Activated naive CD4-positive, alpha-beta T cell treated with anti-CD3 and anti-CD28 coated beads for 36 hours (primary cell): ENCODE measurements at regions not wholly inside any gene's neighbourhood (a gene's known extent, or its start where the extent isn't known, plus 50 kb on each side); places are given as distances from the start of the nearest gene placed in this dataset.
"Not testable (repeated sequence)": the region's sequence is repeated elsewhere in the genome, so short reads cannot be mapped to it uniquely, and the experiment has no call there.

Experiments used
- CTCF ChIA-PET: fragments of 350-600 bp; sonication (Branson Sonifier 250); formaldehyde crosslinking; loops from one replicate; lab custom pipeline; 2021; ENCODE audit warnings: antibody characterized with exemption; lab: Charles Lee
- DNase-seq: peaks from one replicate; pipeline ENCODE4 v3.0.0-alpha.2; 2020
- H3K27ac Mint-ChIP-seq: one replicate; pipeline ENCODE4 v1.8.0; 2021; ENCODE audit warnings: mild to moderate bottlenecking, mixed read lengths
- H3K27me3 Mint-ChIP-seq: one replicate; pipeline ENCODE4 v1.8.0; 2021; ENCODE audit warnings: low read depth, mixed read lengths
- H3K36me3 Mint-ChIP-seq: one replicate; pipeline ENCODE4 v1.8.0; 2021; ENCODE audit warnings: low read depth, mixed read lengths
- H3K4me1 Mint-ChIP-seq: one replicate; pipeline ENCODE4 v1.8.0; 2021; ENCODE audit warnings: low read depth, mixed read lengths
- H3K4me3 Mint-ChIP-seq: one replicate; pipeline ENCODE4 v1.8.0; 2021; ENCODE audit warnings: mild to moderate bottlenecking, moderate library complexity, mixed read lengths
- H3K9me3 Mint-ChIP-seq: one replicate; pipeline ENCODE4 v1.8.0; 2021; ENCODE audit warnings: mixed read lengths
- intact Hi-C: fragments of 100-400 bp; cut with micrococcal nuclease; formaldehyde crosslinking; loops from one replicate; pipeline ENCODE4 v1.15.1; 2023

- no peak for DNase-seq
- Mint-ChIP-seq H3K4me3 (no peak overlapping the region), H3K4me1 (no peaks in the 10 kb centered on the region), H3K9me3 (peaks cover 28% of the 10 kb centered on the region), H3K27ac (no peak overlapping the region), H3K36me3 (peaks cover 13% of the 10 kb centered on the region), H3K27me3 (no peaks in the 10 kb centered on the region)
- CTCF ChIA-PET = no interaction called here
- intact Hi-C loops = loop anchor here (10.0 kb wide), 1 partner anchor 402 kb away; no protein-coding TSS in a partner anchor
Observed at GRCh38 chr5:40346901-40347300, 332.8 kb upstream of the PTGER4 start.

GRCh38 chr5:40338434-40338833, 341.3 kb upstream of the PTGER4 start:
- DNase-seq, H3K27ac Mint-ChIP-seq, H3K27me3 Mint-ChIP-seq, intact Hi-C loops, H3K4me3 Mint-ChIP-seq, H3K36me3 Mint-ChIP-seq: not testable (repeated sequence)
- Mint-ChIP-seq H3K4me1 (peaks cover 15% of the 10 kb centered on the region), H3K9me3 (peaks cover 15% of the 10 kb centered on the region)
- CTCF ChIA-PET = interaction anchor here (1.2 kb wide), 1 partner anchor 38 kb away, joined by 3 read pairs; no protein-coding TSS in a partner anchor

- H3K4me1 Mint-ChIP-seq = peaks cover 16% of the 10 kb centered on the region
- H3K27ac Mint-ChIP-seq = no peak overlapping the region
- H3K27me3 Mint-ChIP-seq = peaks cover 3% of the 10 kb centered on the region
- CTCF ChIA-PET = interaction anchor here (0.7 to 1.1 kb wide), 7 partner anchors 9 to 130 kb away, joined by 3 to 4 read pairs (median 3); no protein-coding TSS in a partner anchor
- intact Hi-C loops = no loop called here
- peaks cover 4% of the 10 kb centered on the region for H3K9me3 Mint-ChIP-seq
- H3K4me3 Mint-ChIP-seq = no peak overlapping the region
- no peaks in the 10 kb centered on the region for H3K36me3 Mint-ChIP-seq
- no peak for DNase-seq
Observed at GRCh38 chr5:40334242-40334635, 345.5 kb upstream of the PTGER4 start.

- intact Hi-C loops = loop anchor here (1.0 to 2.0 kb wide), 11 partner anchors 51 to 355 kb away; no protein-coding TSS in a partner anchor
- Mint-ChIP-seq H3K4me1 (peaks cover 15% of the 10 kb centered on the region), H3K27me3 (peaks cover 3% of the 10 kb centered on the region), H3K4me3 (no peak overlapping the region), H3K27ac (peak overlapping the region; percentile 41), H3K36me3 (no peaks in the 10 kb centered on the region), H3K9me3 (peaks cover 4% of the 10 kb centered on the region)
- DNase-seq = peak; percentile 63
- CTCF ChIA-PET = interaction anchor here (0.7 to 1.1 kb wide), 7 partner anchors 8 to 129 kb away, joined by 3 to 4 read pairs (median 3); no protein-coding TSS in a partner anchor
Observed at GRCh38 chr5:40333459-40334241, 346.1 kb upstream of the PTGER4 start.

DNA sequence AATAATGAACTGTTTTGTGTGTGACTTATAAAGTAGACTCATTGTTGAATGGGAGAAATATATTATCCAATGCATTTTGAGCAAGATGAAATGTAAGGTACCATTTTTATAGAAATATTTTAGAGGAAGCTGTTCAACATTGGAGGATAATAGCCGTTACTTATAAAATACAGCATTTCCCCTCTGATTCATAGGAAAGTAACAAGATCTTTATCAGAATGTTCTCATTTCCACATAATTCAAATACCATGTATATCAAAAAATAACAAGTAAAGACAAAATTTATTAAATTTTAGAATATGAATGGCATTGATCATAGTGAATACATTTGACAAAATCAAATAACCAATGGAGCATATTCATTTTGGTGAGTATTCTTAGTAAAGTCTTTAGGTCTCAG, 346.7 kb upstream of the PTGER4 start:
- no peak for DNase-seq
- intact Hi-C loops = loop anchor here (1.0 to 2.0 kb wide), 11 partner anchors 51 to 356 kb away; no protein-coding TSS in a partner anchor
- CTCF ChIA-PET = no interaction called here

GRCh38 chr5:40331616-40332015, 348.1 kb upstream of the PTGER4 start:
- Mint-ChIP-seq H3K4me3 (no peak overlapping the region), H3K27me3 (no peaks in the 10 kb centered on the region), H3K27ac (no peak overlapping the region), H3K36me3 (no peaks in the 10 kb centered on the region), H3K9me3 (no peaks in the 10 kb centered on the region), H3K4me1 (peaks cover 11% of the 10 kb centered on the region)
- CTCF ChIA-PET = no interaction called here
- no peak for DNase-seq
- intact Hi-C loops = loop anchor here (2.0 kb wide), 1 partner anchor 357 kb away; no protein-coding TSS in a partner anchor

More for the DNA sequence above, 346.7 kb upstream of the PTGER4 start:
- Mint-ChIP-seq H3K27me3 (no peaks in the 10 kb centered on the region), H3K36me3 (no peaks in the 10 kb centered on the region), H3K4me3 (no peak overlapping the region), H3K9me3 (peaks cover 4% of the 10 kb centered on the region), H3K27ac (peak overlapping the region; percentile 41), H3K4me1 (peaks cover 11% of the 10 kb centered on the region)

GRCh38 chr5:40321514-40321913, 358.2 kb upstream of the PTGER4 start:
- no peak overlapping the region for H3K27ac Mint-ChIP-seq
- no peaks in the 10 kb centered on the region for H3K36me3 Mint-ChIP-seq
- no peak for DNase-seq
- H3K9me3 Mint-ChIP-seq = no peaks in the 10 kb centered on the region
- intact Hi-C loops = loop anchor here (2.0 kb wide), 1 partner anchor 35 kb away; no protein-coding TSS in a partner anchor
- CTCF ChIA-PET = no interaction called here
- H3K27me3 Mint-ChIP-seq = no peaks in the 10 kb centered on the region
- H3K4me1 Mint-ChIP-seq = peaks cover 12% of the 10 kb centered on the region
- H3K4me3 Mint-ChIP-seq = no peak overlapping the region

DNA sequence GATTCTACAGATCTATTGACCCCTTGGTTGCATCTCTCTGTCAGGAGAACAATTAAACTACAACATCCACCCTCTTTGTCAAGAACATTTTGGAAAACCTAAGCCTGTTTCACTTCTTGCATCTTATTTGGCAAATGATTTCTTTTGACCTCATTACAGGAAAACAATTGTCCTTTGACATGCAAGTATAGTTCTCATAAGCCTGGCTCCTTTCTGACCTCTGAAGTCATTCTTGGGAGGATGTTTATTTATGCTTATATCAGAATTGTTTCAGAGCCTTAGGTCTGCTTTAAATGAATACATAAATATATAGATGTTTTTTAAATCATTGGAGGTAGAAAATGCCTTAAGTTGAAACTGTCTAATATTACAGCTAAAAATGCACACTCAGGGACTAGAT, 361.3 kb upstream of the PTGER4 start:
- Mint-ChIP-seq H3K4me1 (peaks cover 8% of the 10 kb centered on the region), H3K9me3 (no peaks in the 10 kb centered on the region), H3K27me3 (no peaks in the 10 kb centered on the region), H3K4me3 (no peak overlapping the region), H3K36me3 (no peaks in the 10 kb centered on the region), H3K27ac (no peak overlapping the region)
- intact Hi-C loops = no loop called here
- CTCF ChIA-PET = interaction anchor here (0.6 kb wide), 1 partner anchor 167 kb away, joined by 3 read pairs; no protein-coding TSS in a partner anchor
- DNase-seq = no peak

DNA sequence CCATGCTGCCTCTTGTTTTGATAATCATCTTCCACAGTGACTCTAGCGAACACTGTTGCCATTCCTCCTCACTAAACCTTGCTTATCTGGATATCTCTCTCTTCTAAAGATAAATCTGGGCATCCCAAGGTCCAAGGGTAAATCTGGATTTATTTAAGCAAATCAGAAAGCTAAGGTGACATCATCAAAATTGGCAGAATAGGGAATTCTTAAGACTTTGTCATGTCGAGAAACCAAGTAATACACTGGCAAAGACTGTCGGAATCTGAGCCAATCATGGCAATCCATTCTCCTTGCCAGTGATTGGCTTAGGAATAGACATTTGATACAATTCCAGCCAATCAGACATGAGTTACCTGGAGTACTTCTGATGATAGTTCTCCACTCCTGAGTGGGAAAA, 362.7 kb upstream of the PTGER4 start:
- Mint-ChIP-seq H3K4me1 (peaks cover 6% of the 10 kb centered on the region), H3K36me3 (no peaks in the 10 kb centered on the region), H3K9me3 (no peaks in the 10 kb centered on the region), H3K27ac (no peak overlapping the region), H3K4me3 (no peak overlapping the region), H3K27me3 (no peaks in the 10 kb centered on the region)
- intact Hi-C loops = no loop called here
- no peak for DNase-seq
- CTCF ChIA-PET = interaction anchor here (1.0 to 1.1 kb wide), 3 partner anchors 13 to 47 kb away, joined by 3 to 4 read pairs (median 3); no protein-coding TSS in a partner anchor

DNA sequence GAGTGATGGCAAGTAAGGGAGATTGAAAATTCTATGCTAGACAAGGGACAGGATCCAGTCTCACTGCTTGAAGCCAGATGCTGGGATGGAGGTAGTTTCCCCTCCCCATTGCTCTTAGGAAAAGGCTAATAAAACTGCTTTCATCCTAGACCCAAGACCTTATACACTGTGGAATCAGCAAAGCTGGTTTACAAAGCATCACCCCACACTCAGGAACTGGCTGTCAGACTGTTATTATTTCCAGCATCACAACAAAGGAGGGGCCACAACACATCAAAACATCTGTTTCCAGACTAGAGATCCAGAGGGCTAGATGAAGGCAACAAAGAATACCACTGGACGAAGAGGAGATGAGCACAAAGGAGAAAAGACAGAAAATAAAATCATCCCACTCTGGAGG, 364.6 kb upstream of the PTGER4 start:
- CTCF ChIA-PET = no interaction called here
- Mint-ChIP-seq H3K27me3 (no peaks in the 10 kb centered on the region), H3K4me3 (no peak overlapping the region), H3K27ac (no peak overlapping the region), H3K36me3 (no peaks in the 10 kb centered on the region), H3K4me1 (peaks cover 2% of the 10 kb centered on the region), H3K9me3 (no peaks in the 10 kb centered on the region)
- intact Hi-C loops = no loop called here
- no peak for DNase-seq

DNA sequence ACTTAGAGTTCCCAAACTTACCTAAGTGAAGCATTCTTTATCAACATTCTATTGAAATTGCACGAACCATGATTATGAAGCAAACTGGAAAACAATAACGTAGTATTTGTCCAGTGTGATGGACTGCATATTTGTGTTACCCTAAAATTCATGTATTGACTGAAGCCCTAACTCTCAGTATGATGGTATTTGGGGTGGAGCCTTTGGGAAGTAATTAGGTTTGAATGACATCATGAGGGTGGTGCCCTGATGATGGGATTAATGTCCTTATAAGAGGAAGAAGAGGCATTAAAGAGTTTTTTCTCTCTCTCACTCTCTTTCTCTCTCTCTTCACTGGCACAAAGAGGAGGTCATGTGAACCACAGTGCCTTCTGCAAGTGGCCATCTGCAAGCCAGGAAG, 365.4 kb upstream of the PTGER4 start:
- Mint-ChIP-seq H3K9me3 (no peaks in the 10 kb centered on the region), H3K27me3 (no peaks in the 10 kb centered on the region), H3K4me3 (no peak overlapping the region), H3K36me3 (no peaks in the 10 kb centered on the region), H3K27ac (no peak overlapping the region), H3K4me1 (peaks cover 2% of the 10 kb centered on the region)
- DNase-seq = no peak
- intact Hi-C loops = no loop called here
- CTCF ChIA-PET = no interaction called here

GRCh38 chr5:40312205-40312604, 367.5 kb upstream of the PTGER4 start:
- DNase-seq = no peak
- H3K27me3 Mint-ChIP-seq = no peaks in the 10 kb centered on the region
- H3K27ac Mint-ChIP-seq = no peak overlapping the region
- CTCF ChIA-PET = no interaction called here
- no peaks in the 10 kb centered on the region for H3K9me3 Mint-ChIP-seq
- intact Hi-C loops = no loop called here
- no peak overlapping the region for H3K4me3 Mint-ChIP-seq
- no peaks in the 10 kb centered on the region for H3K4me1 Mint-ChIP-seq
- no peaks in the 10 kb centered on the region for H3K36me3 Mint-ChIP-seq
